Upper lobe of left lung (tissue), 6 donors: ENCODE measurements at regions not wholly inside any gene's neighbourhood (a gene's known extent, or its start where the extent isn't known, plus 50 kb on each side); places are given as distances from the start of the nearest gene placed in this dataset.
A peak's percentile ranks its signal among the peaks of the same experiment; 100 is the strongest.

Experiments
- ATAC-seq, 2 donors: fragments of 200-7000 bp; cut with Tn5 transposase; one replicate each; pipeline ENCODE4 v1.9.1; 2022; ENCODE audit warnings: mild to moderate bottlenecking in 2 of 2, moderate library complexity in 2 of 2; ENCODE audit not compliant: low FRiP score in 2 of 2
- DNase-seq, 2 donors: peaks; one replicate each; pipeline ENCODE4 v3.0.0-alpha.2; 2019 to 2020
- H3K27ac ChIP-seq, 4 donors: fragments of 200-600 bp; sonication (generic); one replicate each; pipeline ENCODE4 v1.5.1; 2016 to 2019
- H3K27me3 ChIP-seq, 4 donors: fragments of 200-600 bp; sonication (generic); one replicate each; pipeline ENCODE4 v1.5.1; 2017 to 2019
- H3K36me3 ChIP-seq, 4 donors: fragments of 200-600 bp; sonication (generic); one replicate each; pipeline ENCODE4 v1.5.1; 2016 to 2019
- H3K4me1 ChIP-seq, 4 donors: fragments of 200-600 bp; sonication (generic); one replicate each; pipeline ENCODE4 v1.5.1; 2018 to 2019
- H3K4me3 ChIP-seq, 4 donors: fragments of 200-600 bp; sonication (generic); one replicate each; pipeline ENCODE4 v1.5.1; 2017 to 2019; ENCODE audit warnings: mild to moderate bottlenecking in 2 of 4, moderate library complexity in 1 of 4
- H3K9me3 ChIP-seq, 4 donors: fragments of 200-600 bp; sonication (generic); one replicate each; pipeline ENCODE4 v1.5.1; 2018 to 2019
- CTCF ChIP-seq, 6 experiments: fragments of 450-650 bp in 4 of 6; fragments of 200-600 bp in 2 of 6; sonication (generic) in 2 of 6; IDR thresholded peaks; one replicate each; pipeline ENCODE4 v1.5.1; 2016 to 2019; ENCODE audit warnings: antibody characterized with exemption in 6 of 6
- EP300 ChIP-seq, 4 donors: sonication (generic); formaldehyde crosslinking; IDR thresholded peaks; one replicate each; pipeline ENCODE4 v1.5.1; 2017; ENCODE audit warnings: antibody characterized with exemption in 4 of 4, control low read depth in 2 of 4
- POLR2A ChIP-seq, 4 donors: fragments of 450-650 bp; IDR thresholded peaks; one replicate each; pipeline ENCODE4 v1.5.1; 2016 to 2017; ENCODE audit warnings: antibody characterized with exemption in 4 of 4, mild to moderate bottlenecking in 2 of 4
- POLR2AphosphoS5 ChIP-seq, 2 donors: sonication (generic); formaldehyde crosslinking; IDR thresholded peaks; one replicate each; pipeline ENCODE4 v1.5.1; 2017; ENCODE audit warnings: antibody characterized with exemption in 2 of 2
- WGBS, 2 donors: methylation state at CpG; one replicate each; pipeline ENCODE4 v1.1.5; 2017 to 2018; 5-methylcytosine and 5-hydroxymethylcytosine counted together
- donor health status: DM: no; HTN: no; CAD: no; lungs with moderate emphysema.
- donor health status: DM: no; HTN: yes; CAD: no; lungs with severe emphysema.

- Histone ChIP-seq H3K36me3 (no peaks in the 10 kb centered on the region), H3K4me3 (no peak overlapping the region), H3K9me3 (peaks cover 0 to 16% (median 7%) of the 10 kb centered on the region in 4 donors), H3K27me3 (no peaks in the 10 kb centered on the region), H3K4me1 (no peaks in the 10 kb centered on the region), H3K27ac (no peak overlapping the region)
- no peak for ATAC-seq
- TF ChIP-seq CTCF (IDR thresholded peaks at IDR 0.05), result no peak
- no peak for TF ChIP-seq POLR2A (IDR thresholded peaks at IDR 0.05)
- no peak for TF ChIP-seq POLR2AphosphoS5 (IDR thresholded peaks at IDR 0.05)
- TF ChIP-seq EP300 (IDR thresholded peaks at IDR 0.05), result no peak
- DNase-seq, result no peak
Measured at GRCh38 chr4:52329894-52330293, 278.8 kb downstream of the SPATA18 start.

- no peaks in the 10 kb centered on the region for H3K27me3 ChIP-seq
- no peak overlapping the region for H3K27ac ChIP-seq
- no peaks in the 10 kb centered on the region for H3K9me3 ChIP-seq
- DNase-seq (no peak), ATAC-seq (no peak)
- H3K36me3 ChIP-seq, result no peaks in the 10 kb centered on the region
- no peaks in the 10 kb centered on the region for H3K4me1 ChIP-seq
- TF ChIP-seq EP300 (IDR thresholded peaks at IDR 0.05), result no peak
- TF ChIP-seq POLR2AphosphoS5 (IDR thresholded peaks at IDR 0.05), result no peak
- no peak for TF ChIP-seq POLR2A (IDR thresholded peaks at IDR 0.05)
- no peak for TF ChIP-seq CTCF (IDR thresholded peaks at IDR 0.05)
- 62 to 76% methylated on average over 1 of the region's 1 CpG for WGBS, 2 donors
- no peak overlapping the region for H3K4me3 ChIP-seq
Measured at GRCh38 chr4:52343595-52343994, 292.5 kb downstream of the SPATA18 start.

- Histone ChIP-seq H3K27ac (no peak overlapping the region), H3K4me3 (no peak overlapping the region), H3K9me3 (peaks cover 0 to 5% (median 1%) of the 10 kb centered on the region in 4 donors), H3K4me1 (no peaks in the 10 kb centered on the region), H3K27me3 (no peaks in the 10 kb centered on the region), H3K36me3 (no peaks in the 10 kb centered on the region)
- DNase-seq (no peak), ATAC-seq (no peak)
- TF ChIP-seq CTCF (IDR thresholded peaks at IDR 0.05) (no peak), EP300 (IDR thresholded peaks at IDR 0.05) (no peak), POLR2AphosphoS5 (IDR thresholded peaks at IDR 0.05) (no peak), POLR2A (IDR thresholded peaks at IDR 0.05) (no peak)
- WGBS, 2 donors, result 90 to 95% methylated on average over 1 of the region's 1 CpG
Measured at GRCh38 chr4:52350926-52351325, 299.8 kb downstream of the SPATA18 start.

GRCh38 chr4:52358366-52358765 is 300.7 kb downstream of the USP46 start:
- no peak for DNase-seq
- Histone ChIP-seq H3K9me3 (no peaks in the 10 kb centered on the region), H3K4me3 (no peak overlapping the region), H3K27me3 (no peaks in the 10 kb centered on the region), H3K4me1 (no peaks in the 10 kb centered on the region), H3K36me3 (no peaks in the 10 kb centered on the region), H3K27ac (no peak overlapping the region)
- TF ChIP-seq POLR2AphosphoS5 (IDR thresholded peaks at IDR 0.05), result no peak
- no peak for TF ChIP-seq CTCF (IDR thresholded peaks at IDR 0.05)
- no peak for TF ChIP-seq EP300 (IDR thresholded peaks at IDR 0.05)
- TF ChIP-seq POLR2A (IDR thresholded peaks at IDR 0.05), result no peak
- 88 to 92% methylated on average over 9 of the region's 9 CpGs for WGBS, 2 donors
- no peak for ATAC-seq

GRCh38 chr4:52358883-52359321 is 300.2 kb downstream of the USP46 start:
- Histone ChIP-seq H3K36me3 (no peaks in the 10 kb centered on the region), H3K9me3 (no peaks in the 10 kb centered on the region), H3K4me1 (no peaks in the 10 kb centered on the region), H3K27me3 (no peaks in the 10 kb centered on the region), H3K4me3 (no peak overlapping the region), H3K27ac (no peak overlapping the region)
- no peak for TF ChIP-seq CTCF (IDR thresholded peaks at IDR 0.05)
- TF ChIP-seq POLR2AphosphoS5 (IDR thresholded peaks at IDR 0.05), result no peak
- no peak for TF ChIP-seq POLR2A (IDR thresholded peaks at IDR 0.05)
- TF ChIP-seq EP300 (IDR thresholded peaks at IDR 0.05), result no peak
- WGBS, 2 donors, result 67 to 87% methylated on average over 1 of the region's 1 CpG
- DNase-seq (no peak), ATAC-seq (peak in 1 of 2 donors; percentile 40)
